ENCODE measurements at regions not wholly inside any gene's neighbourhood (a gene's known extent, or its start where the extent isn't known, plus 50 kb on each side); places are given as distances from the start of the nearest gene placed in this dataset.

DNA sequence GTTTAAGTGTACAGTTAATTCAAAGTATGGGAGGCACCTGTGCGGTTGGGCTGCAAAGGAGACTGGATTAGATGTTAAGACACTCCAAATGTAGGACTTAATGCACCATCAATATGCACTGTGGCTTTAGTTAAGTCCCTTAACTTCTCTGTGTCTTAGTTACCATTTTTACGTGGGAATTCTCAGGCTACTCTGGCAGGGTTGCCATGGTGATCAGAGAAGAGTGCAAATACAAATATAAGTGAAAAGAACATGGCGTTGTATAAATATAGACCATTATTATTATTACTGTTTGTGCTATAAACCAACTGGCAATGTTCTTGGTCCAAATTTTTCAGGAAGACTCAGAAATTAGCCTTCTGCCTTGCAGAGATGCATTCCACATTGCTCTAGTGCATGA, 595.6 kb downstream of the NPHP4 start:
- DNase-seq (ENCODE audit: low read depth): no peak
- TF ChIP-seq, protein P1, sequence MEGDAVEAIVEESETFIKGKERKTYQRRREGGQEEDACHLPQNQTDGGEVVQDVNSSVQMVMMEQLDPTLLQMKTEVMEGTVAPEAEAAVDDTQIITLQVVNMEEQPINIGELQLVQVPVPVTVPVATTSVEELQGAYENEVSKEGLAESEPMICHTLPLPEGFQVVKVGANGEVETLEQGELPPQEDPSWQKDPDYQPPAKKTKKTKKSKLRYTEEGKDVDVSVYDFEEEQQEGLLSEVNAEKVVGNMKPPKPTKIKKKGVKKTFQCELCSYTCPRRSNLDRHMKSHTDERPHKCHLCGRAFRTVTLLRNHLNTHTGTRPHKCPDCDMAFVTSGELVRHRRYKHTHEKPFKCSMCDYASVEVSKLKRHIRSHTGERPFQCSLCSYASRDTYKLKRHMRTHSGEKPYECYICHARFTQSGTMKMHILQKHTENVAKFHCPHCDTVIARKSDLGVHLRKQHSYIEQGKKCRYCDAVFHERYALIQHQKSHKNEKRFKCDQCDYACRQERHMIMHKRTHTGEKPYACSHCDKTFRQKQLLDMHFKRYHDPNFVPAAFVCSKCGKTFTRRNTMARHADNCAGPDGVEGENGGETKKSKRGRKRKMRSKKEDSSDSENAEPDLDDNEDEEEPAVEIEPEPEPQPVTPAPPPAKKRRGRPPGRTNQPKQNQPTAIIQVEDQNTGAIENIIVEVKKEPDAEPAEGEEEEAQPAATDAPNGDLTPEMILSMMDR (IDR thresholded peaks at IDR 0.05; ENCODE audit: low read depth, low read length, missing control alignments): no peak
- no peak overlapping the region for H3K4me3 ChIP-seq (ENCODE audit: low read depth, low read length)

DNA sequence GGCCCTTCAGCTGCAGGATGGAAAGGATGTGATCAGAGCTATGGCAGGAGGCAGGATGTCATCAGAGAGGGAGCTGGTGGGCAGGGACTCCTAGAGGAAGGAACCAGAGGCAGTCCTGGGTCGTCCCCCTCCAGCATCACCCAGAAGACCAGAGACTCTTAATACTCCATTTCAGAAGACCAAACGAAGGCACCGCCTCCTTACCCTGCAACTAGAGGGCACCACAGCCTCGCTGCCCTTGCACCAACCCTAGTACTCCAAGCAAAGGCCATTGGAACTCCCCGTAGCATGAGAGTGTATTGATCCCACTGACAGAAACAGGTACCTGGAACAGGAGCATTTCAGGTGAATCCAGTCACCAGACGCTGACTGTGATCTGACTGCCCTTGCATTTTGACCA, 598.1 kb downstream of the NPHP4 start:
- H3K4me3 ChIP-seq (ENCODE audit: low read depth, low read length): no peak overlapping the region
- TF ChIP-seq, protein P1 (IDR thresholded peaks at IDR 0.05; ENCODE audit: low read depth, low read length, missing control alignments): no peak
- no peak for DNase-seq (ENCODE audit: low read depth)

DNA sequence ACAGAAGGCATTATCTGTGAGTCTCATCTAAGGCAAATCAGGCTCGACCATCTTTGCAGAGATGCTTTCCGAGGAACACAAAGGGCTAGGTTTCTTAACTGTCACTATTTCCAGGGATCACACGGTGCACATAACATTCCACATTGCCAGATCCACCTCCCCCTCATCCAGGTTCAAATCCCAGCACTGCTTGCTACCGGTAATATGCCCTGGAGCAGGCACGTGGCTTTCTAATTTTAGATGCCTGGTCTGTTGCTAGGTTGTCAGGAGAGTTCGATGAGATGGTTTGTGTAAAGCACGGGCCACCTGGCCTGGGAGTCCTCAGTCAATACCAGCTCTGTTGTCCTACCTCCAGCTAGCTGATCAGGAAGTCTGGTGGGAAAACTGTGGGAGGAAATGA, 598.6 kb downstream of the NPHP4 start:
- TF ChIP-seq, protein P1 (IDR thresholded peaks at IDR 0.05; ENCODE audit: low read depth, low read length, missing control alignments): no peak

DNA sequence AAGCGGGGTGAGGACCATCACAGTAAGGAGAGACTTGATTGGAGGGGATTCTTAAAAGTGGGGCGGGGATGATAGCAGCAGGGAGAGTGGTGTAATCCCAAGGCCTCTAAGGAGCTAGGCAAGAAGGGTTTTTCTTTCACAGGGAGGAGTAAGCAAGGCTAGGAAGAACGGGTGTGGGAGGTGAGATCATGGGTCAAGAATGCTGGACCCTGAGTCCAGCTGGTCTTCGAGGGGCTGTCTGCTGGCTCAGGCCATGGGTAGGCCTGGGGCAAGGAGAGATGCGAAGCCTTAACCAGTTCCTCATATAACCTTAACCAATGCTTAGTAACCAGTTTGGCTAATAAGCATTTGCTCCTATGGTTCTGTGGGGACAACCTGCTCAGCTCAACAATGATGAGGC, 599.1 kb downstream of the NPHP4 start:
- H3K4me3 ChIP-seq (ENCODE audit: low read depth, low read length): no peak overlapping the region
- TF ChIP-seq, protein P1 (IDR thresholded peaks at IDR 0.05; ENCODE audit: low read depth, low read length, missing control alignments): no peak
- DNase-seq (ENCODE audit: low read depth): no peak

More for the DNA sequence above, 598.6 kb downstream of the NPHP4 start:
- no peak overlapping the region for H3K4me3 ChIP-seq (ENCODE audit: low read depth, low read length)
- no peak for DNase-seq (ENCODE audit: low read depth)

DNA sequence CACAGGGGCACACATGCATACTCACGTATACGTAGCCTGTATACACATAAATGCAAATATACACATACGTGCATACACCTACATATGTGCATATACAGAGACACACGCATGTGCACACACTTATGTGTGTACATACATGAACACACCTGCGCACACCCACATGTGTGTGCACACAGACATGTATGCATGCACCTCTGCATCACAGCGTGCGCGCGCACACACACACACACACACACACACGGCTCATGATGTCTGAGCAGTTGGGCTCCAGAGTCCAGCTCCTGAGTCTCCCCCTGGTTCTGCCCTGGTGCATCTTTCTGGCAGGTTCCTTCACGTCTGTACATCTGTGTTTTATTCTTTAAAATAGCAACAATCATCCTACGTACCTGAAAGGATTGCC, 600.5 kb downstream of the NPHP4 start:
- no peak overlapping the region for H3K4me3 ChIP-seq (ENCODE audit: low read depth, low read length)
- DNase-seq (ENCODE audit: low read depth): no peak
- TF ChIP-seq, protein P1 (IDR thresholded peaks at IDR 0.05; ENCODE audit: low read depth, low read length, missing control alignments): no peak

DNA sequence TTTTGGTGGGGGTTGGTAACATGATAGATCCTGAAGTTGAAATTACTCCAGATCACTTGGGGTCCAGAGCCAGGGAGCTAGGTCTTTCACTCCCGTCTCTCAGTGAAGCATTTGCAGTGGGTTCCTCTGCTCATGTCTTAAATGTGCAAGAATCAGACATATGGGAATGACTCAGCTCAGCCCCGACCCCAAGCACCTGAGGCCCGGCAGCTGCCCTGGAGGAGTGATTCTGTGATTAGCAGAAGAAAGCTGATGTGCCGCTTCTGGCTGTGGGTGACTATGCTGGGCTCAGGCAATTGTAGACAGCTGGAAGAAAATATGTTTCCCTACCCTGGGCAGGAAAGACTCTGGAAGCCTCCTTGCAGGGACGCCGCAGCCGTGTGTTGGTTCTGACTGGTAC, 601.7 kb downstream of the NPHP4 start:
- H3K4me3 ChIP-seq (ENCODE audit: low read depth, low read length): no peak overlapping the region
- no peak for DNase-seq (ENCODE audit: low read depth)
- TF ChIP-seq, protein P1 (IDR thresholded peaks at IDR 0.05; ENCODE audit: low read depth, low read length, missing control alignments): no peak

DNA sequence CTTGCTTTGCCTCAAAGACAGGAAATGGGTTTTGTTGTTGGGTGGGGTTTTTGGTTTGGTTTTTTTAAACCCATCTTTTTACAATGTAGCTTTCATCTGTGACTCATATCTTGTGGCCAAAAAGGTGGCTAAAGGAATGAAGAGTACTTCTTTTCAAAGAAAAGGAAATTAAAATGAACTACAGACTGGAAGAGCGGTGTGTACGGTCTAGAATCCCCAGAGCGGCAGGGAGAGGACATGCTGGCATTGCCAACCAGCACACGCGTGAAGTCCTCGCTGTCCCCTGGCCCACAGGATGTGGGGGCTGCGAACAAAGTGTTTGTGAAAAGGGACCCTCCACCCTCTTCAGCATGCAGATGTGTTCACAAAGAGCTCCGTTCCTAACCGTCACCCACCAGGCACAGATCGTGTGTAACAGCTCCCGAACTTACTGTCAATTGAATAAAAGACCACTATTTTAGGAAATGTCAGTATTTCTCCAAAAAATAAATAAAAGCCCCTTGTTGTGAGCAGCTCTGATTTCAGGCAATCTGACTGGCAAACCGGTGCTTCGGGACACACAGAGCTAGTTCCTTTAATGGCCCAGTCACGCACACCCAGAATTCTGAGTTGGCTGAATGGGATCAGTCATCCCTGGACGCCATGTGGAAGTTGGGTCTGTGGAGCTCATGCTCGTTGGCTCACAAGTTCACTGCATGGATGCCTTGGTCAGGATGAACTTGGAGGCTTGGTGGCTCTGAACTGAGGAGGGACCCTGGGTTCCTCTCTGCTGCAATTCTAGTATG, 602.9 kb downstream of the NPHP4 start:
- TF ChIP-seq, protein P1 (IDR thresholded peaks at IDR 0.05; ENCODE audit: low read depth, low read length, missing control alignments): no peak
- no peak for DNase-seq (ENCODE audit: low read depth)
- no peak overlapping the region for H3K4me3 ChIP-seq (ENCODE audit: low read depth, low read length)

Data from GM12864 (cell line).